ENCODE measurements at regions not wholly inside any gene's neighbourhood (a gene's known extent, or its start where the extent isn't known, plus 50 kb on each side); places are given as distances from the start of the nearest gene placed in this dataset.
A peak's percentile ranks its signal among the peaks of the same experiment; 100 is the strongest.

DNA sequence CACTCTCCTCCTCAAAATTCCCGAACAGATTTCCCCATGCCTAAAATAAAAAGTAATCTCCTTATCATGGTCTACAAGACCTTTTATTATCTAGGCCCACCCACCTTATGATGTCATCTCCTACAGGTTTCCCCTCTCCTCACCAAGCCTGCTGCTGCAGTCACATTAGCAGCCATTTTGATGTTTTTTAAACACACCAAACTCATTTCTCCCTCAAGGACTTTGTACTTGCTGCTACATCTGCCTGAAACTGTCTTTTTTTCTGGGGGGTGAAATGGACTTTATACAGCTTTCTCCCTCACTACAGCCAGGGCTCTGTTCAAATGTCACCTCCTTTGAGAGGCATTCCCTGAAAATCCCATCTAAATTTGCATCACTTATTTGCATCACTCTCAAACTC lies 90.2 kb upstream of the TAB3 start:
- H3K36me3 Mint-ChIP-seq (ENCODE audit: low read depth): no peaks in the 10 kb centered on the region
- DNase-seq: no peak
- peaks cover 10% of the 10 kb centered on the region; the same call in 1 of the 2 replicates for H3K4me1 Mint-ChIP-seq (ENCODE audit: low read depth)
- TF ChIP-seq, protein P1, sequence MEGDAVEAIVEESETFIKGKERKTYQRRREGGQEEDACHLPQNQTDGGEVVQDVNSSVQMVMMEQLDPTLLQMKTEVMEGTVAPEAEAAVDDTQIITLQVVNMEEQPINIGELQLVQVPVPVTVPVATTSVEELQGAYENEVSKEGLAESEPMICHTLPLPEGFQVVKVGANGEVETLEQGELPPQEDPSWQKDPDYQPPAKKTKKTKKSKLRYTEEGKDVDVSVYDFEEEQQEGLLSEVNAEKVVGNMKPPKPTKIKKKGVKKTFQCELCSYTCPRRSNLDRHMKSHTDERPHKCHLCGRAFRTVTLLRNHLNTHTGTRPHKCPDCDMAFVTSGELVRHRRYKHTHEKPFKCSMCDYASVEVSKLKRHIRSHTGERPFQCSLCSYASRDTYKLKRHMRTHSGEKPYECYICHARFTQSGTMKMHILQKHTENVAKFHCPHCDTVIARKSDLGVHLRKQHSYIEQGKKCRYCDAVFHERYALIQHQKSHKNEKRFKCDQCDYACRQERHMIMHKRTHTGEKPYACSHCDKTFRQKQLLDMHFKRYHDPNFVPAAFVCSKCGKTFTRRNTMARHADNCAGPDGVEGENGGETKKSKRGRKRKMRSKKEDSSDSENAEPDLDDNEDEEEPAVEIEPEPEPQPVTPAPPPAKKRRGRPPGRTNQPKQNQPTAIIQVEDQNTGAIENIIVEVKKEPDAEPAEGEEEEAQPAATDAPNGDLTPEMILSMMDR (IDR thresholded peaks at IDR 0.05): no peak
- no peak overlapping the region for H3K4me3 Mint-ChIP-seq
- no peaks in the 10 kb centered on the region for H3K9me3 Mint-ChIP-seq
- no peak overlapping the region for H3K27ac Mint-ChIP-seq
- H3K27me3 Mint-ChIP-seq (ENCODE audit: insufficient read depth): peaks cover 11% of the 10 kb centered on the region

DNA sequence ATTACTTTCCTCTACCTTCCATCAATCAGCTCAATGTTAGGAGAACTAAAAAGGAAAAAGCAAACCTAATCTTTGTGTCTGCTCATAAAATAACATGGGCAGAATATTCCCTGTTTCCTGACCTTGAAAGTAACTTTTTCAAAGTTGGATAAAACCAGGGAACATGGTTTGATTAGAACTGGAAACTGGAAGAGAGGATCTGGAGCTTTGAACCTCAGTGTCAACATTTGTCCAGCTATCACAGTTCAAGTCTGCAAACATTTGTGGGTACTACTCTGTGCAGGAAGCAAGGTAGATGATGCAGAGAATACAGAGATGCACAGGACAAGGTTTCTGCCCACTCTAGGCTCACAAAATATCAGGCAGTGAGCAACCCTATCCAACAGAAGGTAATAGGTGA lies 86.4 kb upstream of the TAB3 start:
- no peak overlapping the region for H3K27ac Mint-ChIP-seq
- DNase-seq: no peak
- H3K4me1 Mint-ChIP-seq (ENCODE audit: low read depth): peaks cover 17% of the 10 kb centered on the region
- no peak overlapping the region for H3K4me3 Mint-ChIP-seq
- TF ChIP-seq, protein P1 (IDR thresholded peaks at IDR 0.05): no peak
- H3K36me3 Mint-ChIP-seq (ENCODE audit: low read depth): no peaks in the 10 kb centered on the region
- no peaks in the 10 kb centered on the region for H3K9me3 Mint-ChIP-seq
- peaks cover 12% of the 10 kb centered on the region for H3K27me3 Mint-ChIP-seq (ENCODE audit: insufficient read depth)

DNA sequence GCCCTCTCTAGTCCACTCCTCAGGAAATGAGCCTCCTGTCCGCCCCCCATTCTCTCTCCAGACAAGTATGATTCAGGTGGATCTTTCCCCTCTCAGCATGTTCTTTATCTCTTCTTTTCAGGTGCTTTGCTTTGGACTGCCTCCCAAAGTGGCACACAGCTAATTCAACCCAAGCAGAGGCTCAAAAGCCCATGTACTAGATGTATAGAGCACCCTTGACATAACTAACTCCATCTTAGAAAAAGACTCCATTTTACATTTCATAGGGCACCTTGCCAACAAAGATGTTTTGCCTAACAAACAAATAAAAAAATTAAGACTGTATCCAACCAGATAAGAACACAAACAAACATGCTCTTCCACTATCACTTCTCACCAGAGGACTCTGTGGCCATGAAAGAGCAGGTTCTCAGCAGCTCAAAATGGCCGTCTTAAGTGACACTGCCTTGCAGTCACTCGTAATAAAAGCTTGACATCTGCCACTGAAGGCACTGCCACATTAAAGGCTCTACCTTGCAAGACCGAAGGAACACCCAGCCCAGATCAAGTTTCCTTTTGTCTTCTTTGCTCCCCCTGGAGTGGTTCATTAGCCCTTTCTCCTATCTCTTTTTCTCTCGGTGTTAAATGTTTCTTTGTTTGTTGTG lies 84.9 kb upstream of the TAB3 start:
- Mint-ChIP-seq H3K27me3 (ENCODE audit: insufficient read depth) (peaks cover 7% of the 10 kb centered on the region), H3K4me1 (ENCODE audit: low read depth) (peaks cover 17% of the 10 kb centered on the region), H3K4me3 (no peak overlapping the region), H3K36me3 (ENCODE audit: low read depth) (no peaks in the 10 kb centered on the region), H3K9me3 (no peaks in the 10 kb centered on the region), H3K27ac (no peak overlapping the region)
- TF ChIP-seq, protein P1 (IDR thresholded peaks at IDR 0.05): no peak
- DNase-seq: no peak

DNA sequence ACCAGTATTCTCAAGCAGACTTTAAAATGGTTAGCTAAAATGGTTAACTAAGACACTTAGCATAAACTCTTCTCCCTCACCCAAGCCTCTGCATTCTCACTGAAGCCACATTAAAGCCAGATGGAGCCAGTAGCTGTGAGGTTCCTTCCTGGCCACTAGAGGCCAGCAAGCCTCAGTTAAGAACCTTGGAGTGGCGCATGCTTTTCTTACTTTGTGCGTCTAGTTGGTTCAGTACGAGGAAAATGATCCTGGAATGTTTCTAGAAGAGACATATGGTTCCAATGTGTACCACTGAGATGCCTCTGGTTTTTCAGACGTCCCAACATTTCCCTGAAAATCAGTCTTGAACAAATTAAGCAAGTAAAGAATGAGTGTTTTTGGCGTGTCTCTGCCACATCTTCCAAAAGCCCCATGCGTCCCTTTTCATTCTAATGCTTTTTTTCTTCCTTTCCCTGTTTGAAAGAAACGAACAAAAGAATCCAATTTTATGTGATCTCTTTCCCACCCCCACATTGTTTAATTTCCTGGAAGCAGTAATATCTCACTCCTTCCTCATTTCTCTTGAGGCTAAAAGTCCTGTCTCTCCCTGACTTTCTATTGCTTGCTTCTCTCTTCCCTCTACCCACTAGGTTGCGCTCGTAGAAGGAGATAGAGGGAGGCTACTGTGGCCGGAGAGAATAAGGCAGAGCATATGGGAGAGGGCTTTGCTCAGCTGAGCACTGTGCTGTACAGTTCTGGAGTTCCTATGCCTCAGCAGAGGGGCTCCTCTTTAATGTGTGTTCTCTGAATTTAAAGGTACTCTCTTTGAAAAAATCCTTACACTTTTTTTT lies 82.9 kb upstream of the TAB3 start:
- Mint-ChIP-seq H3K27ac (no peak overlapping the region), H3K9me3 (no peaks in the 10 kb centered on the region), H3K36me3 (ENCODE audit: low read depth) (no peaks in the 10 kb centered on the region), H3K27me3 (ENCODE audit: insufficient read depth) (peaks cover 4% of the 10 kb centered on the region), H3K4me1 (ENCODE audit: low read depth) (peaks cover 12% of the 10 kb centered on the region), H3K4me3 (peak overlapping the region; percentile 87)
- peak; percentile 18 for DNase-seq
- TF ChIP-seq, protein P1 (IDR thresholded peaks at IDR 0.05): peak; percentile 73

DNA sequence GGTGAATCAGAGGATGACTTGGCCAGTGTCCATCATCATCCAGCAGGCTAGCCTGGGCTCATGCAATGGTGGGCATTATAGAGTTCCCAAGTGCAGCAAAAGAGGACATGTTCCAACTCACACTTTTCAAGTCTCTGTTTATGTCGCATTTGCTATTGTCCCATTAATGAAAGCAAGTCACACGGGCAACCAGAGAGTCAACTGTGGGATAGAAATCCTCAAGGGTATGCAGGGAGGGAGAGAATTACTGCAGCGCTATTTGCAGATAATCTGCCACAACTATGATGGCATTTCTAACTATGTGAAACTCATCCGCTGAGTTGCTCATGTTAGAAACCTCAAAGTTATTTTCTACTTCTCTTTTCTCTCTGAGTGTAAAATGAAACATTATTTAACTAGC lies 78.5 kb upstream of the TAB3 start:
- TF ChIP-seq, protein P1 (IDR thresholded peaks at IDR 0.05): no peak
- no peaks in the 10 kb centered on the region for H3K9me3 Mint-ChIP-seq
- no peak overlapping the region for H3K4me3 Mint-ChIP-seq
- no peaks in the 10 kb centered on the region for H3K36me3 Mint-ChIP-seq (ENCODE audit: low read depth)
- no peak overlapping the region for H3K27ac Mint-ChIP-seq
- peaks cover 1% of the 10 kb centered on the region; the same call in 1 of the 2 replicates for H3K27me3 Mint-ChIP-seq (ENCODE audit: insufficient read depth)
- DNase-seq: no peak
- H3K4me1 Mint-ChIP-seq (ENCODE audit: low read depth): peaks cover 7% of the 10 kb centered on the region

Measured in HFFc6 (cell line).